SH-SY5Y (cell line): ENCODE measurements at regions not wholly inside any gene's neighbourhood (a gene's known extent, or its start where the extent isn't known, plus 50 kb on each side); places are given as distances from the start of the nearest gene placed in this dataset.

Experiments
- GATA2 ChIP-seq: IDR thresholded peaks from 2 replicates; pipeline ENCODE4 v1.6.1; 2011; ENCODE audit warnings: mild to moderate bottlenecking, low read depth, low read length
- GATA3 ChIP-seq: IDR thresholded peaks from 2 replicates; pipeline ENCODE4 v1.6.1; 2011; ENCODE audit warnings: low read depth, mild to moderate bottlenecking, low read length, moderate library complexity

DNA sequence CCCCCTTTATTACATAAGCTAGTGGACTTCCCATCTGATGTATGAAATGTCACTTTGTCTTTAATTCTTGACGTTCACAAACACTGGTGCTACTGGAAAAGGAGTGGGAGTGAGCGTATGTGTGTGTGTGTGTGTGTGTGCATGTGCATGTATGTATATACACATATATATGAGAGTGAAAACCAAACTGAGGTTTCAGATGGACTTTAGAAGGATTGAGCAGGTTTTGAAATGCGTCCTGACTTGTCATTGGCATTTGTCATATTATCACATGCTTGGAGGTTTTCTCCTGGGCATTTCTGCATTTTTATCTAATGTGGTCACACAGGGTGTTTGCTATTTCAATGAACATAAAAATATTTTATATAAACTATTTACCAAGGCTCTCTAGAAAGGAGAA, 1085.9 kb downstream of the BCL11B start:
- TF ChIP-seq GATA2 (no peak), GATA3 (no peak)
